ENCODE measurements at regions not wholly inside any gene's neighbourhood (a gene's known extent, or its start where the extent isn't known, plus 50 kb on each side); places are given as distances from the start of the nearest gene placed in this dataset.

GRCh38 chr13:109568339-109568818, 218.0 kb downstream of the IRS2 start:
- Histone ChIP-seq H3K4me1 (ENCODE audit: control insufficient read depth in 3 of 3, insufficient read depth in 3 of 3, low read length in 3 of 3) (no peaks in the 10 kb centered on the region), H3K27ac (ENCODE audit: low read depth, low read length) (no peak overlapping the region), H3K27me3 (ENCODE audit: control insufficient read depth in 3 of 3, insufficient read depth in 3 of 3, low read length in 3 of 3) (no peaks in the 10 kb centered on the region), H3K9me3 (ENCODE audit: control insufficient read depth in 3 of 3, low read length in 3 of 3) (no peaks in the 10 kb centered on the region), H3K36me3 (ENCODE audit: control insufficient read depth in 3 of 3, insufficient read depth in 3 of 3, low read length in 3 of 3) (no peaks in the 10 kb centered on the region), H3K4me3 (ENCODE audit: low read length in 3 of 3) (no peak overlapping the region), H3K9ac (ENCODE audit: low read depth in 1 of 3, low read length in 3 of 3) (no peak overlapping the region)

DNA sequence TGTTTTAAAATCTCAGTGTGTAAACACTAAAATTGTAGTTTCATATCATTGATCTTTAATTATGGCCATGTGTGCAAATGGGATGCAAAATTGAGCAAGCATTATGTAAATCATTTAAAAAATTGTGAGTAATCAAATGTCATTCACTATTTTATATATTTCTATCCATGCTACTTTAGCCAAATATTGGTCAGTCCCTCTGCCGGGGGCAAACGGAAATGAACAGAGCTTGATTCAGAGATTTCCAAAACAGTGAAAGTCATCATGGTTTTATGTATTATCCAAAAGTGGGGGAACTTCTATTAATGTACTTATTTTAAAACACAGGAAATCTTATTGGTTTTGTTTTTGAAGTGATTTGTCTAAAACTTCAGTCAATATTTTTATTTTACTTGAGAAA, 219.1 kb downstream of the IRS2 start:
- no peak overlapping the region for H3K9ac ChIP-seq (ENCODE audit: low read depth in 1 of 3, low read length in 3 of 3)
- H3K9me3 ChIP-seq (ENCODE audit: control insufficient read depth in 3 of 3, low read length in 3 of 3), result no peaks in the 10 kb centered on the region
- H3K4me1 ChIP-seq (ENCODE audit: control insufficient read depth in 3 of 3, insufficient read depth in 3 of 3, low read length in 3 of 3), result no peaks in the 10 kb centered on the region
- H3K27ac ChIP-seq (ENCODE audit: low read depth, low read length), result no peak overlapping the region
- no peaks in the 10 kb centered on the region for H3K27me3 ChIP-seq (ENCODE audit: control insufficient read depth in 3 of 3, insufficient read depth in 3 of 3, low read length in 3 of 3)
- H3K36me3 ChIP-seq (ENCODE audit: control insufficient read depth in 3 of 3, insufficient read depth in 3 of 3, low read length in 3 of 3), result no peaks in the 10 kb centered on the region
- no peak overlapping the region for H3K4me3 ChIP-seq (ENCODE audit: low read length in 3 of 3)

DNA sequence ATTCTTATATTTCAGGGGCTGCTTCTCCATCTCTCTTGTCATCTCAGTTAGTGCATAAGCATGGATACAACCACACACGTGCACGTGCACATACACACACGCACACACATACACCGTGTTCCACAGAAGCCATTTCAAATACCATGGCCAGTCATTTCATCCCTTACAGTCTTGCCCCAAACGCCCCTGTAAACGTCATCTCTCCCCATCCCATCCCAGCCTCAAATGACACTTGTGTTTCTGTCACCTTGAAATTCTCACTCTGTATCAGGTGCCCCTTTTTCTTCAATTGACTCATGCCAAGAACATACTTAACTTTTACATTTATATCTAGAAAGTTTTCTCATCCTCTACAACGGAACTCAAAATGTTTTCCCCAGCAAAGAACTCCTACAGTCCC, 220.5 kb downstream of the IRS2 start:
- Histone ChIP-seq H3K9me3 (ENCODE audit: control insufficient read depth in 3 of 3, low read length in 3 of 3) (no peaks in the 10 kb centered on the region), H3K4me1 (ENCODE audit: control insufficient read depth in 3 of 3, insufficient read depth in 3 of 3, low read length in 3 of 3) (no peaks in the 10 kb centered on the region), H3K9ac (ENCODE audit: low read depth in 1 of 3, low read length in 3 of 3) (no peak overlapping the region), H3K27me3 (ENCODE audit: control insufficient read depth in 3 of 3, insufficient read depth in 3 of 3, low read length in 3 of 3) (no peaks in the 10 kb centered on the region), H3K27ac (ENCODE audit: low read depth, low read length) (no peak overlapping the region), H3K36me3 (ENCODE audit: control insufficient read depth in 3 of 3, insufficient read depth in 3 of 3, low read length in 3 of 3) (no peaks in the 10 kb centered on the region), H3K4me3 (ENCODE audit: low read length in 3 of 3) (no peak overlapping the region)

GRCh38 chr13:109548374-109548773, 238.0 kb downstream of the IRS2 start:
- Histone ChIP-seq H3K9me3 (ENCODE audit: control insufficient read depth in 3 of 3, low read length in 3 of 3) (peaks cover 0 to under 1% (median 0%) of the 10 kb centered on the region in 3 donors), H3K4me1 (ENCODE audit: control insufficient read depth in 3 of 3, insufficient read depth in 3 of 3, low read length in 3 of 3) (no peaks in the 10 kb centered on the region), H3K4me3 (ENCODE audit: low read length in 3 of 3) (no peak overlapping the region), H3K9ac (ENCODE audit: low read depth in 1 of 3, low read length in 3 of 3) (no peak overlapping the region), H3K36me3 (ENCODE audit: control insufficient read depth in 3 of 3, insufficient read depth in 3 of 3, low read length in 3 of 3) (no peaks in the 10 kb centered on the region), H3K27ac (ENCODE audit: low read depth, low read length) (no peak overlapping the region), H3K27me3 (ENCODE audit: control insufficient read depth in 3 of 3, insufficient read depth in 3 of 3, low read length in 3 of 3) (no peaks in the 10 kb centered on the region)

GRCh38 chr13:109547942-109548341, 238.4 kb downstream of the IRS2 start:
- Histone ChIP-seq H3K27me3 (ENCODE audit: control insufficient read depth in 3 of 3, insufficient read depth in 3 of 3, low read length in 3 of 3) (no peaks in the 10 kb centered on the region), H3K9me3 (ENCODE audit: control insufficient read depth in 3 of 3, low read length in 3 of 3) (no peaks in the 10 kb centered on the region), H3K36me3 (ENCODE audit: control insufficient read depth in 3 of 3, insufficient read depth in 3 of 3, low read length in 3 of 3) (no peaks in the 10 kb centered on the region), H3K27ac (ENCODE audit: low read depth, low read length) (no peak overlapping the region), H3K9ac (ENCODE audit: low read depth in 1 of 3, low read length in 3 of 3) (no peak overlapping the region), H3K4me1 (ENCODE audit: control insufficient read depth in 3 of 3, insufficient read depth in 3 of 3, low read length in 3 of 3) (no peaks in the 10 kb centered on the region), H3K4me3 (ENCODE audit: low read length in 3 of 3) (no peak overlapping the region)

DNA sequence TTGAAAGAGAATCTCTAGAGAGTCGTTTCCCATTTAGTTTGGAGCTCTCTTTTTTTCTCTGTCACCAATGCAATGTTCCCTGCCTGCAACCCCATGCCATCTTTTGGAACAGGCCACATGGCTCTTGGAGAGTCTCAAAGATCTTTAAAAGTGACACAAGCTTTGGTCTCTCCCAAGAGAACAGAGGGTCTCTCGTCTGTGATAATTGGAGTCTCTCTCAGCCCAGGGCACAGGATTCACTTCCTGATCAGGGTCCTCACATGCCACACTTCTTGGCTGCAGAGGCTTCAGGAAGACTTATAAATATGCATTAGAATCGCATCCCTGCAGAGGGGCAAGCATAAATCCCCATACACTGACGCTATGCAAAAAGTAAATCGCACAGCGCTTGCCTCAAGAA, 240.5 kb downstream of the IRS2 start:
- Histone ChIP-seq H3K9ac (ENCODE audit: low read depth in 1 of 3, low read length in 3 of 3) (no peak overlapping the region), H3K27ac (ENCODE audit: low read depth, low read length) (no peak overlapping the region), H3K4me1 (ENCODE audit: control insufficient read depth in 3 of 3, insufficient read depth in 3 of 3, low read length in 3 of 3) (no peaks in the 10 kb centered on the region), H3K9me3 (ENCODE audit: control insufficient read depth in 3 of 3, low read length in 3 of 3) (no peaks in the 10 kb centered on the region), H3K27me3 (ENCODE audit: control insufficient read depth in 3 of 3, insufficient read depth in 3 of 3, low read length in 3 of 3) (no peaks in the 10 kb centered on the region), H3K36me3 (ENCODE audit: control insufficient read depth in 3 of 3, insufficient read depth in 3 of 3, low read length in 3 of 3) (no peaks in the 10 kb centered on the region), H3K4me3 (ENCODE audit: low read length in 3 of 3) (no peak overlapping the region)

- Histone ChIP-seq H3K36me3 (ENCODE audit: control insufficient read depth in 3 of 3, insufficient read depth in 3 of 3, low read length in 3 of 3) (no peaks in the 10 kb centered on the region), H3K4me1 (ENCODE audit: control insufficient read depth in 3 of 3, insufficient read depth in 3 of 3, low read length in 3 of 3) (no peaks in the 10 kb centered on the region), H3K27me3 (ENCODE audit: control insufficient read depth in 3 of 3, insufficient read depth in 3 of 3, low read length in 3 of 3) (peaks cover 0 to 4% (median 0%) of the 10 kb centered on the region in 3 donors), H3K9ac (ENCODE audit: low read depth in 1 of 3, low read length in 3 of 3) (no peak overlapping the region), H3K9me3 (ENCODE audit: control insufficient read depth in 3 of 3, low read length in 3 of 3) (no peaks in the 10 kb centered on the region), H3K4me3 (ENCODE audit: low read length in 3 of 3) (no peak overlapping the region), H3K27ac (ENCODE audit: low read depth, low read length) (no peak overlapping the region)
Observed at GRCh38 chr13:109541081-109541480, 245.3 kb downstream of the IRS2 start.

DNA sequence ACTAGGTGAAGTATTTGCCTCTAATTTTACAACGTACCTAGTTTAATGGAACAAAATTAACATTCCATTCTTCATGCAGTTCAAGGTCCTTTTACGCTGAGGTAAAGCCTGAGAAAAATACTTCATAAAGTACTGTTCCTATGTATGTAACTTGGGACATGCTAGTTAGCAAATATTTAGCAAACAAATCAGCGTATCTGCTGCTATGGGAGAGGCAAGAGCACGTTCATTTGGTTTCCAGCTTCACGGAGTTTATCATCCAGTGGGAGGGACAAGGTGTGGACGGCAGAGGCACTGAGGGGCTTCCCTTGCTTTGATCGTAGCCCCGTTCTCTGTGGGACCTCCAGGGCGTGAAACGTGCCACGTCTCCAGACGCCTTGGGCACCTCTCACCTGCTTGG, 248.8 kb downstream of the IRS2 start:
- Histone ChIP-seq H3K36me3 (ENCODE audit: control insufficient read depth in 3 of 3, insufficient read depth in 3 of 3, low read length in 3 of 3) (no peaks in the 10 kb centered on the region), H3K4me3 (ENCODE audit: low read length in 3 of 3) (no peak overlapping the region), H3K27me3 (ENCODE audit: control insufficient read depth in 3 of 3, insufficient read depth in 3 of 3, low read length in 3 of 3) (peaks cover 0 to 4% (median 0%) of the 10 kb centered on the region in 3 donors), H3K4me1 (ENCODE audit: control insufficient read depth in 3 of 3, insufficient read depth in 3 of 3, low read length in 3 of 3) (no peaks in the 10 kb centered on the region), H3K27ac (ENCODE audit: low read depth, low read length) (no peak overlapping the region), H3K9me3 (ENCODE audit: control insufficient read depth in 3 of 3, low read length in 3 of 3) (no peaks in the 10 kb centered on the region), H3K9ac (ENCODE audit: low read depth in 1 of 3, low read length in 3 of 3) (no peak overlapping the region)

GRCh38 chr13:109533350-109533749, 253.0 kb downstream of the IRS2 start:
- H3K27me3 ChIP-seq (ENCODE audit: control insufficient read depth in 3 of 3, insufficient read depth in 3 of 3, low read length in 3 of 3), result peaks cover 0 to 6% (median 0%) of the 10 kb centered on the region in 3 donors
- no peak overlapping the region for H3K27ac ChIP-seq (ENCODE audit: low read depth, low read length)
- no peak overlapping the region for H3K4me3 ChIP-seq (ENCODE audit: low read length in 3 of 3)
- no peaks in the 10 kb centered on the region for H3K4me1 ChIP-seq (ENCODE audit: control insufficient read depth in 3 of 3, insufficient read depth in 3 of 3, low read length in 3 of 3)
- H3K9ac ChIP-seq (ENCODE audit: low read depth in 1 of 3, low read length in 3 of 3), result no peak overlapping the region
- H3K9me3 ChIP-seq (ENCODE audit: control insufficient read depth in 3 of 3, low read length in 3 of 3), result no peaks in the 10 kb centered on the region
- H3K36me3 ChIP-seq (ENCODE audit: control insufficient read depth in 3 of 3, insufficient read depth in 3 of 3, low read length in 3 of 3), result no peaks in the 10 kb centered on the region

GRCh38 chr13:109529964-109530363, 256.4 kb downstream of the IRS2 start:
- Histone ChIP-seq H3K4me1 (ENCODE audit: control insufficient read depth in 3 of 3, insufficient read depth in 3 of 3, low read length in 3 of 3) (no peaks in the 10 kb centered on the region), H3K4me3 (ENCODE audit: low read length in 3 of 3) (no peak overlapping the region), H3K27me3 (ENCODE audit: control insufficient read depth in 3 of 3, insufficient read depth in 3 of 3, low read length in 3 of 3) (peaks cover 0 to 3% (median 0%) of the 10 kb centered on the region in 3 donors), H3K27ac (ENCODE audit: low read depth, low read length) (no peak overlapping the region), H3K9me3 (ENCODE audit: control insufficient read depth in 3 of 3, low read length in 3 of 3) (no peaks in the 10 kb centered on the region), H3K36me3 (ENCODE audit: control insufficient read depth in 3 of 3, insufficient read depth in 3 of 3, low read length in 3 of 3) (no peaks in the 10 kb centered on the region), H3K9ac (ENCODE audit: low read depth in 1 of 3, low read length in 3 of 3) (no peak overlapping the region)

DNA sequence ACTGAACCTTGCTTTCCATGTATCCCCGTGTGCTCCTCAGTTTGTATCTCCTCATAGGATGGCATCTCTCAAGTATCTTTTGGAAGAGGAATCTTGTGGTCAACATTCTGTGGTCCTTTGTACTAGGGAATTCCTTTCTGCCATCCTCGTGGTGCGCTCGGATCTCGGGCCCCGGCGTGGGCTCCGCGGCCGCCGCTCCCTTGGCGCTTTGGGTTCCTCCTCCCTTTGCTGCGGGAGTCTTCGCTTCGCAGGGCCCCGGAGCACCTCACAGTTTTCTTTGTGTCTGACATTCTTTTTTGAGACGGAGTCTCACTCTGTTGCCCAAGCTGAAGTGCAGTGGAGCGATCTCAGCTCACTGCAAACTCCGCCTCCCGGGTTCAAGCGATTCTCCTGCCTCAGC, 264.7 kb downstream of the IRS2 start:
- no peaks in the 10 kb centered on the region for H3K9me3 ChIP-seq (ENCODE audit: control insufficient read depth in 3 of 3, low read length in 3 of 3)
- no peak overlapping the region for H3K9ac ChIP-seq (ENCODE audit: low read depth in 1 of 3, low read length in 3 of 3)
- H3K27ac ChIP-seq (ENCODE audit: low read depth, low read length), result no peak overlapping the region

More for the DNA sequence above, 264.7 kb downstream of the IRS2 start:
- H3K4me3 ChIP-seq (ENCODE audit: low read length in 3 of 3), result no peak overlapping the region
- no peaks in the 10 kb centered on the region for H3K4me1 ChIP-seq (ENCODE audit: control insufficient read depth in 3 of 3, insufficient read depth in 3 of 3, low read length in 3 of 3)
- H3K36me3 ChIP-seq (ENCODE audit: control insufficient read depth in 3 of 3, insufficient read depth in 3 of 3, low read length in 3 of 3), result no peaks in the 10 kb centered on the region
- peaks cover 0 to 8% (median 0%) of the 10 kb centered on the region in 3 donors for H3K27me3 ChIP-seq (ENCODE audit: control insufficient read depth in 3 of 3, insufficient read depth in 3 of 3, low read length in 3 of 3)

Measured in skeletal muscle tissue (tissue), 3 donors.